SU-DHL-6 (cell line): ENCODE measurements at regions not wholly inside any gene's neighbourhood (a gene's known extent, or its start where the extent isn't known, plus 50 kb on each side); places are given as distances from the start of the nearest gene placed in this dataset.

Experiments used
- EZH2phosphoT487 ChIP-seq: fragments of 200-600 bp; sonication (generic), shearing (Covaris generic); conservative IDR thresholded peaks from 2 replicates; pipeline ENCODE4 v1.6.1; 2018; ENCODE audit warnings: mild to moderate bottlenecking, antibody characterized with exemption, low read length, moderate library complexity, mixed read lengths
- TF ChIP-seq, protein P1 (sequence below): fragments of 200-600 bp; sonication (generic); IDR thresholded peaks from one replicate; pipeline ENCODE4 v1.5.1; 2017; ENCODE audit warnings: antibody characterized with exemption, mild to moderate bottlenecking, low read length, moderate library complexity; ENCODE audit not compliant: insufficient read depth, poor library complexity, severe bottlenecking

DNA sequence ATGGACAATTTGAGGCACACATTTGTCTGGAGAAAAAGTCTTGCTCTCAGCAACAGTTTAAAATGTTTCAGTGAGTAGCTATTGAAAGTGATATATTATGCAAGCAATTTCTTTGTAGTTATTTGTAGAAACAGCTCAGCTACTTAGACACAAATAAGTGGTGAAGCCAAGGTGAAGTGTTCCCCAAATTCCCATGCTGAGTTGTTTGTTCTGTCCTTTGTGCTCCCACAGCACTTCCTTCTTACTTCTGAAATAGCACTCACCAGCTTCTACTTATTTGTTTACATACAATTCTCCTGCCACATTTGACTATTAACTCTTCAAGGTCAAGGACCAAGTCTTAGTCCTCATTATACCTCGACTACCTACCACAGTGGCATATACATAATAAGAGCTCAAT, 638.6 kb upstream of the LRRC4C start:
- TF ChIP-seq EZH2phosphoT487: no peak
- TF ChIP-seq, protein P1, sequence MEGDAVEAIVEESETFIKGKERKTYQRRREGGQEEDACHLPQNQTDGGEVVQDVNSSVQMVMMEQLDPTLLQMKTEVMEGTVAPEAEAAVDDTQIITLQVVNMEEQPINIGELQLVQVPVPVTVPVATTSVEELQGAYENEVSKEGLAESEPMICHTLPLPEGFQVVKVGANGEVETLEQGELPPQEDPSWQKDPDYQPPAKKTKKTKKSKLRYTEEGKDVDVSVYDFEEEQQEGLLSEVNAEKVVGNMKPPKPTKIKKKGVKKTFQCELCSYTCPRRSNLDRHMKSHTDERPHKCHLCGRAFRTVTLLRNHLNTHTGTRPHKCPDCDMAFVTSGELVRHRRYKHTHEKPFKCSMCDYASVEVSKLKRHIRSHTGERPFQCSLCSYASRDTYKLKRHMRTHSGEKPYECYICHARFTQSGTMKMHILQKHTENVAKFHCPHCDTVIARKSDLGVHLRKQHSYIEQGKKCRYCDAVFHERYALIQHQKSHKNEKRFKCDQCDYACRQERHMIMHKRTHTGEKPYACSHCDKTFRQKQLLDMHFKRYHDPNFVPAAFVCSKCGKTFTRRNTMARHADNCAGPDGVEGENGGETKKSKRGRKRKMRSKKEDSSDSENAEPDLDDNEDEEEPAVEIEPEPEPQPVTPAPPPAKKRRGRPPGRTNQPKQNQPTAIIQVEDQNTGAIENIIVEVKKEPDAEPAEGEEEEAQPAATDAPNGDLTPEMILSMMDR: no peak
